GM21717 (cell line): ENCODE measurements at regions not wholly inside any gene's neighbourhood (a gene's known extent, or its start where the extent isn't known, plus 50 kb on each side); places are given as distances from the start of the nearest gene placed in this dataset.
"Not testable (repeated sequence)": the region's sequence is repeated elsewhere in the genome, so short reads cannot be mapped to it uniquely, and the experiment has no call there.

Experiments
- ATAC-seq: cut with Tn5 transposase; IDR thresholded peaks from one replicate; pipeline ENCODE4 v1.9.1; 2021; ENCODE audit warnings: mild to moderate bottlenecking, moderate library complexity; ENCODE audit not compliant: unreplicated experiment

- not testable (repeated sequence) for ATAC-seq
Measured at GRCh38 chr16:51516960-51517359, 365.9 kb upstream of the SALL1 start.

- ATAC-seq = no peak
Measured at GRCh38 chr16:51510416-51510815, 359.3 kb upstream of the SALL1 start.

- no peak for ATAC-seq
Measured at GRCh38 chr16:51509336-51509735, 358.3 kb upstream of the SALL1 start.

GRCh38 chr16:51508490-51509212 is 357.6 kb upstream of the SALL1 start:
- ATAC-seq = no peak

GRCh38 chr16:51507286-51507685 is 356.2 kb upstream of the SALL1 start:
- ATAC-seq = no peak

GRCh38 chr16:51500306-51500705 is 349.2 kb upstream of the SALL1 start:
- no peak for ATAC-seq

- no peak for ATAC-seq
Measured at GRCh38 chr16:51497541-51498211, 346.6 kb upstream of the SALL1 start.

- no peak for ATAC-seq
Measured at GRCh38 chr16:51490866-51491265, 339.8 kb upstream of the SALL1 start.

- no peak for ATAC-seq
Measured at GRCh38 chr16:51487880-51488279, 336.8 kb upstream of the SALL1 start.

GRCh38 chr16:51474414-51475091 is 323.5 kb upstream of the SALL1 start:
- no peak for ATAC-seq

GRCh38 chr16:51473091-51473490 is 322.0 kb upstream of the SALL1 start:
- ATAC-seq = no peak

- ATAC-seq = no peak
Measured at GRCh38 chr16:51470492-51470891, 319.4 kb upstream of the SALL1 start.

GRCh38 chr16:51464996-51465395 is 313.9 kb upstream of the SALL1 start:
- ATAC-seq = no peak

- ATAC-seq = no peak
Measured at GRCh38 chr16:51461255-51461654, 310.2 kb upstream of the SALL1 start.

- no peak for ATAC-seq
Measured at GRCh38 chr16:51458356-51459140, 307.5 kb upstream of the SALL1 start.

- ATAC-seq = no peak
Measured at GRCh38 chr16:51457775-51458174, 306.7 kb upstream of the SALL1 start.

GRCh38 chr16:51455398-51455797 is 304.3 kb upstream of the SALL1 start:
- no peak for ATAC-seq

GRCh38 chr16:51453251-51453650 is 302.2 kb upstream of the SALL1 start:
- no peak for ATAC-seq

- no peak for ATAC-seq
Measured at GRCh38 chr16:51450909-51451308, 299.8 kb upstream of the SALL1 start.

- no peak for ATAC-seq
Measured at GRCh38 chr16:51450376-51450775, 299.3 kb upstream of the SALL1 start.

- no peak for ATAC-seq
Measured at GRCh38 chr16:51449441-51449840, 298.4 kb upstream of the SALL1 start.
